Caco-2 (cell line): ENCODE measurements at regions not wholly inside any gene's neighbourhood (a gene's known extent, or its start where the extent isn't known, plus 50 kb on each side); places are given as distances from the start of the nearest gene placed in this dataset.

ENCODE experiments used
- BruUV-seq: library from RNA; stranded (reverse); fragments of 400-500 nt; replicated peaks from 2 replicates; lab custom pipeline; 2021; lab: Mats Ljungman, UMichigan
- CTCF ChIA-PET: fragments of 300-600 bp; sonication (Branson Sonifier 250); formaldehyde crosslinking; loops from one replicate; lab custom pipeline; 2022; ENCODE audit warnings: antibody characterized with exemption; lab: Charles Lee
- POLR2A ChIA-PET: fragments of 300-600 bp; sonication (Branson Sonifier 250); formaldehyde crosslinking; loops from one replicate; lab custom pipeline; 2022; ENCODE audit warnings: antibody characterized with exemption; lab: Charles Lee
- DNase-seq, 2 experiments: peaks; one replicate each; pipeline versions ENCODE4 v3.0.0 to v3.0.0-alpha.2; 2020 to 2022
- H3K27me3 ChIP-seq: replicated peaks from 2 replicates; pipeline ENCODE4 v1.6.0; 2011; ENCODE audit warnings: low read length; ENCODE audit not compliant: control insufficient read depth, insufficient read depth
- H3K36me3 ChIP-seq: 2 replicates; pipeline ENCODE4 v1.5.1; 2011; ENCODE audit warnings: low read length; ENCODE audit not compliant: control insufficient read depth, insufficient read depth
- H3K4me1 ChIP-seq: fragments of 250-450 bp; sonication (Bioruptor Pico); 2 replicates; pipeline ENCODE4 v1.5.1; 2020; ENCODE audit warnings: mild to moderate bottlenecking
- H3K4me3 ChIP-seq: 2 replicates; pipeline ENCODE4 v1.5.1; 2011; ENCODE audit warnings: low read depth, mild to moderate bottlenecking, control low read depth, low read length
- H3K9me3 ChIP-seq: fragments of 250-450 bp; sonication (Bioruptor Pico); 2 replicates; pipeline ENCODE4 v1.5.1; 2020; ENCODE audit warnings: mild to moderate bottlenecking, moderate library complexity
- H3K27ac Mint-ChIP-seq: one replicate; pipeline ENCODE4 v1.8.0; 2022; ENCODE audit warnings: mixed read lengths; ENCODE audit not compliant: unreplicated experiment
- H3K27me3 Mint-ChIP-seq: one replicate; pipeline ENCODE4 v1.8.0; 2022; ENCODE audit warnings: mixed read lengths; ENCODE audit not compliant: insufficient read depth, unreplicated experiment
- H3K36me3 Mint-ChIP-seq: one replicate; pipeline ENCODE4 v1.8.0; 2022; ENCODE audit warnings: mild to moderate bottlenecking, mixed read lengths; ENCODE audit not compliant: insufficient read depth, unreplicated experiment
- H3K4me1 Mint-ChIP-seq: one replicate; pipeline ENCODE4 v1.8.0; 2022; ENCODE audit warnings: low read depth, mixed read lengths; ENCODE audit not compliant: unreplicated experiment
- H3K4me3 Mint-ChIP-seq: one replicate; pipeline ENCODE4 v1.8.0; 2022; ENCODE audit warnings: mild to moderate bottlenecking, moderate library complexity, mixed read lengths; ENCODE audit not compliant: unreplicated experiment
- H3K9me3 Mint-ChIP-seq: one replicate; pipeline ENCODE4 v1.8.0; 2022; ENCODE audit warnings: mixed read lengths; ENCODE audit not compliant: unreplicated experiment
- CTCF ChIP-seq, 2 experiments: fragments of 200-600 bp in 1 of 2; IDR thresholded peaks; 1 replicate in 1 of 2; 2 replicates in 1 of 2; pipeline versions ENCODE4 v1.5.1 to v1.8.0; 2011 to 2022; ENCODE audit warnings: antibody characterized with exemption in 1 of 2, control low read depth in 1 of 2, inconsistent platforms in 1 of 2, low read depth in 1 of 2, low read length in 1 of 2, mild to moderate bottlenecking in 1 of 2, moderate library complexity in 1 of 2; ENCODE audit not compliant: insufficient read depth in 1 of 2, severe bottlenecking in 1 of 2, unreplicated experiment in 1 of 2
- intact Hi-C: fragments of 100-400 bp; cut with micrococcal nuclease; formaldehyde crosslinking; loops from one replicate; pipeline ENCODE4 v1.10.0; 2022; ENCODE audit not compliant: unreplicated experiment

GRCh38 chr11:34745195-34745594 lies 124.3 kb downstream of the EHF start:
- TF ChIP-seq CTCF (IDR thresholded peaks at IDR 0.05; ENCODE audit: insufficient read depth in 1 of 2, low read depth in 1 of 2, low read length in 1 of 2, severe bottlenecking in 1 of 2, unreplicated experiment in 1 of 2): no peak
- no TSS peak for BruUV-seq
- Histone ChIP-seq H3K9me3 (no peaks in the 10 kb centered on the region), H3K4me3 (no peak overlapping the region), H3K27me3 (no peaks in the 10 kb centered on the region), H3K36me3 (no peaks in the 10 kb centered on the region; the same call in 1 of the 2 replicates), H3K4me1 (peaks cover 3% of the 10 kb centered on the region; the same call in 1 of the 2 replicates)
- CTCF ChIA-PET: no interaction called here
- H3K36me3 Mint-ChIP-seq: no peaks in the 10 kb centered on the region
- peaks cover 13% of the 10 kb centered on the region for H3K4me1 Mint-ChIP-seq
- peaks cover 20% of the 10 kb centered on the region for H3K9me3 Mint-ChIP-seq
- intact Hi-C loops: no loop called here
- POLR2A ChIA-PET: no interaction called here
- DNase-seq: no peak
- no peak overlapping the region for H3K4me3 Mint-ChIP-seq
- H3K27ac Mint-ChIP-seq: no peak overlapping the region
- H3K27me3 Mint-ChIP-seq: no peaks in the 10 kb centered on the region

- Mint-ChIP-seq H3K4me1 (peaks cover 13% of the 10 kb centered on the region), H3K27me3 (no peaks in the 10 kb centered on the region), H3K36me3 (no peaks in the 10 kb centered on the region), H3K9me3 (peaks cover 20% of the 10 kb centered on the region), H3K4me3 (no peak overlapping the region), H3K27ac (no peak overlapping the region)
- no TSS peak for BruUV-seq
- CTCF ChIA-PET: no interaction called here
- POLR2A ChIA-PET: no interaction called here
- peaks cover 3% of the 10 kb centered on the region; the same call in 1 of the 2 replicates for H3K4me1 ChIP-seq
- intact Hi-C loops: no loop called here
- DNase-seq: no peak
- H3K27me3 ChIP-seq: no peaks in the 10 kb centered on the region
- H3K4me3 ChIP-seq: no peak overlapping the region
- H3K36me3 ChIP-seq: no peaks in the 10 kb centered on the region; the same call in 1 of the 2 replicates
- no peaks in the 10 kb centered on the region for H3K9me3 ChIP-seq
- TF ChIP-seq CTCF (IDR thresholded peaks at IDR 0.05; ENCODE audit: insufficient read depth in 1 of 2, low read depth in 1 of 2, low read length in 1 of 2, severe bottlenecking in 1 of 2, unreplicated experiment in 1 of 2): no peak
Observed at GRCh38 chr11:34744511-34744910, 123.6 kb downstream of the EHF start.

- ChIA-PET POLR2A (no interaction called here), CTCF (no interaction called here)
- H3K4me1 Mint-ChIP-seq: peaks cover 7% of the 10 kb centered on the region
- H3K4me1 ChIP-seq: no peaks in the 10 kb centered on the region
- H3K27me3 ChIP-seq: no peaks in the 10 kb centered on the region
- H3K27me3 Mint-ChIP-seq: no peaks in the 10 kb centered on the region
- BruUV-seq: no TSS peak
- H3K36me3 Mint-ChIP-seq: no peaks in the 10 kb centered on the region
- no peak overlapping the region for H3K4me3 Mint-ChIP-seq
- H3K4me3 ChIP-seq: no peak overlapping the region
- no peaks in the 10 kb centered on the region; the same call in 1 of the 2 replicates for H3K9me3 ChIP-seq
- H3K27ac Mint-ChIP-seq: no peak overlapping the region
- intact Hi-C loops: no loop called here
- no peak for TF ChIP-seq CTCF (IDR thresholded peaks at IDR 0.05; ENCODE audit: insufficient read depth in 1 of 2, low read depth in 1 of 2, low read length in 1 of 2, severe bottlenecking in 1 of 2, unreplicated experiment in 1 of 2)
- peaks cover 17% of the 10 kb centered on the region for H3K9me3 Mint-ChIP-seq
- DNase-seq: no peak
- no peaks in the 10 kb centered on the region for H3K36me3 ChIP-seq
Observed at GRCh38 chr11:34738237-34738636, 117.3 kb downstream of the EHF start.
